ENCODE measurements at regions not wholly inside any gene's neighbourhood (a gene's known extent, or its start where the extent isn't known, plus 50 kb on each side); places are given as distances from the start of the nearest gene placed in this dataset.

- TF ChIP-seq POLR2A (IDR thresholded peaks at IDR 0.05) (no peak), CTCF (IDR thresholded peaks at IDR 0.05) (no peak)
Observed at GRCh38 chr20:18914796-18915195, 101.2 kb downstream of the SCP2D1 start.

Data from breast epithelium (tissue), 3 donors.